HG02981 (cell line): ENCODE measurements at regions not wholly inside any gene's neighbourhood (a gene's known extent, or its start where the extent isn't known, plus 50 kb on each side); places are given as distances from the start of the nearest gene placed in this dataset.
"Not testable (repeated sequence)": the region's sequence is repeated elsewhere in the genome, so short reads cannot be mapped to it uniquely, and the experiment has no call there.

Experiments used
- ATAC-seq: cut with Tn5 transposase; IDR thresholded peaks from one replicate; pipeline ENCODE4 v1.9.1; 2021; ENCODE audit warnings: mild to moderate bottlenecking, moderate library complexity; ENCODE audit not compliant: unreplicated experiment

DNA sequence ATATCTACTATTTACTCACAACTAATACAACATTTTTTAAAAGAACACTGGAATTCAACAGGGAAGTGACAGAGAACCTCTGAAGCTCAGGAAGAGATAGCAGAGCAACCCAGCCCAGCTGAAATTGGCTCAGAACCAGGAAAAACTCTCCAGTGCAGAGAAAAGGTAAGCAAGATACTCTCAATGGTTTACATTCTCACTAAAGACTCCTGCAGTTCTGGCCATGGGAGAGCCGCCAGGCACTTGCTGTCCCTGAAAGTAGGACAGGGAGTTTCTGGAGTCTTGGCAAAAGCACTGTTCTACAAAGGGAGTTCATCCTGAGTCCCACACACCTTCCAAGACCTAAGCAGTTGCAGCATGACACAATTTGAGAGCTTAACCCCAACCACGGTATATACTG, 330.8 kb downstream of the TRIM36 start:
- no peak for ATAC-seq

DNA sequence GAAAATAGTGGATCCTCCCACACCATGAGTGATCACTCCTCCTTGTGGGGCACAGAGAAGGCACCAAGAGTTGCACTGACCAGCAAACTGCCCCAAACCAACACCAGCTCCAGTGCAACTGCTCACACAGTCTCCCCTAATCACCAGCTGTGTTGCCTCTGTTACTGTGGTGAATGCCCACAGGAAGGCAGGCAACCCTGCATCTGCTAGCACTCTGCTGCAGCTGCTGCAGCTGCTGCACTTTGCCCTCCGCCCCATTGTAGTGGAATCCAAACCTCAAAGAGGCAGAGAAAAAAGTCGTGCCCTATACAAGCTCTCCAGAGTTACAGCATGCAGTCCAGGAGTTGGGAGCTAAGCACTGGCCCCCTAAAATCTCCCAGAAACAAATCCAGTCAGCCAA, 339.6 kb downstream of the TRIM36 start:
- no peak for ATAC-seq

DNA sequence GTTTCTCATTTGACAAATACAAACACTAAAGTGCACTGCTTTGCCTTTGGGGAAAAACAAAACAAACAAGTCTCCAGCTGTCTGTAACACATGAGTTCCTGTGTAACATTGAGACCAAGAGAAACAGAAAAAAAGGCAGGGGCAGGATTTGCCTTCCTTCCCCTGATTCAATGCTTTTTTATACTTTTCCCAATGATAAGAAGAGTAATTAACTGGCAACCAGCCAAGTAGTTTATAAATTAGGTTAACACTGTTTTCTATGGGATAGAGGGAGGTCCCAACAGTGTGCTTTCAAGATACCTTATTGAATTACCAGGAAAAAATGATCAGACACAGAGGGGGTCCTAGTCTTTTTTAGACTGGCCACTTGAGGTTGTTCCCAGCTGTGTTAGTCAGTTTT, 346.8 kb downstream of the TRIM36 start:
- no peak for ATAC-seq

DNA sequence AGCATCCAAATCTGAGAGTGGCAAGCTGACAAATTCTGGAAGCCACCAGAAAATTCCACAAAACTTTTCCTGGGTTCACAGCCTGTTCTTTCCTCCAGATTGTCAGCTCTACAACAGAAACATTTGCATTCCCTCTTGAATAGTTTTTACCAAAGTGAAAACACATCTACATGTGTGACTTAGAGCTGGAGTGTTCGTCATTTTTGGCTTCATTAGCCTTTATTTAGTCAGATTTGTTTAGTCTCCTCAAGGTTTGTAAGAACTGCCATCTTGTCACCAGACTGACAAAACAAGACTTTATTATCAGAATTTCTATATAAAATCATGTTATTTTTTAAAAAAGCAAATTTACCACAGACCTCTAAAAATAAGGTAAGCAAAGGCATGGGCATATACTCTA, 347.3 kb downstream of the TRIM36 start:
- no peak for ATAC-seq

DNA sequence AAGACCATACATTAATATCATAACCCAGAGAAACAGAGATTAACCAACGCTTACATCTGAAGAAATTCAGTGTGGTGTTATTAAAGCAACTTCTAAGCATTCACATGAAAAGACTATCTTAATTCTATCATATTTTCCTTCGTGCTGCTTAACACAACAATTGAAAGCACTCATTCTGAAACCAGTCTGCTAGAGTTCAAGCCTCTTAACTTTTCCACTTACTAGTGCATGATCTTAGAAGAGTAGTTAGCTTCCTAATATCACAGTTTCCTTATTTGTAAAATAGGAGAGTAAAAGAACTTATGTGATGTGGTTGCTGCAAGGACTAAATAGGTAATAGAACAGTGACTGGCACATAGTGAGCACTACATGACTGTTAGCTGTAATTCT, 379.3 kb downstream of the TRIM36 start:
- ATAC-seq = no peak

DNA sequence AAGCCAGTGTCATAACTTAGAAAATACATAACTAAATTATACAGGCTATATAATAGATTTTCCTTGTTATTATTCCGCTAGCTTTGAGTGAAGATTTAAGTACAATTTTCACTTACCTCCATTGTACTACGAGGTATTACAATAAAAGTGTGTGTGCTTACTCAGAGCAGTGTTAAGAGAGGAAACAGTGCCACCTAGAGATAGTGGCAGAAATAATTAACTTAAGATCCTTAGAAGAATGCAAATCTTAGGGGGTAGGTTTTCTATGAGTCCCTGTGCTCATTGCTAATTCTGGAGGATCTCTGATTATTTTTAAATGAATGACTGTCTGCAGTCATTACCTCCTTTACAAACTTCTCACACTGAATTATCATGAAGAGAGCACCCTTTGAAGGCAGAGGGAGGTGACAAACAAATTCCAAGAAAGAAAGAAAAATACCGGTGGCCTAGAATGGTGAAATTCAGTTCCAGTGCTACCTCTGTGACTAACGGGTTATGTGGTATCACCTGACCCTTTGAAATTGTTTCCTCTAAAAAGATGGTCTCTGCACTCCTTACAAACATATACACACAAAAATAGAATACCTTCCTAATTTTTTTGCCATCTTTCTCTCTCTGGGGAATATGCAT, 379.8 kb downstream of the TRIM36 start:
- ATAC-seq = no peak

- ATAC-seq = no peak
Observed at GRCh38 chr5:114782869-114783268, 386.8 kb downstream of the TRIM36 start.

- no peak for ATAC-seq
Observed at GRCh38 chr5:114782177-114782576, 387.5 kb downstream of the TRIM36 start.

DNA sequence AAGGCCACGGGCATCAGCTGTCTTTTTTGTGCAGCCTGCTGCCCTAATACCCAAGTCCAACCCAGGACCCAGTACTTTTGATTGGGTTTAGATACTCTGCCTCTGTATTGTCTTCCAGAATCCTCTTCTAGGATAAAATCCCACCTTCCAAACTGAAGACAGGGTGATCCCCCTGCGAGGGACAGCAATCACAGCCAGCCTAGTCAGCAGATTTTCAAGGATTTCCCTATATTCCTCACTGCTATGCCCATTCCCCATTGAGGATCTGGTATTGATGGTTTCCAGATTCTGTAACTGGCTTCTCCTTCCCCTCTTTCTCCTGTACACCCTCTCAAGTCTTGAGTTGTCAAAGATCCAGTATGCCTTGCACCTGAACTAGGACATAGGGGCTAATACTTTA, 389.4 kb downstream of the TRIM36 start:
- no peak for ATAC-seq

DNA sequence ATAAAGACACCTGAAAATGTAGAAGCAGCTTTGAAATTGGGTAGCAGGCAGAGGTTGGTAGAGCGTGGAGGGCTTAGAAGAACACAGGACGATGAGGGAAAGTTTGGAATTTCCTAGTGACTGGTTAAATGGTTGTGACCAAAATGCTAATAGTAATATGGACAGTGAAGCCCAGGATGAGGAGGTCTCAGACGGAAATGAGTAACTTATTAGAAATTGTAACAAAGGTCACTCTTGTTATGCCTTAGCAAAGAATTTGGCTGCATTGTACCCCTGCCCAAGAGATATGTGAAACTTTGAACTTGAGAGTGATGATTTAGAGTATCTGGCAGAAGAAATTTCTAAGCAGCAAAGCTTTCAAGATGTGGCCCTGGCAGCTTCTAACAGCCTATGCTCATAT, 382.5 kb downstream of the KCNN2 start:
- ATAC-seq = no peak

GRCh38 chr5:114734238-114734637, 372.4 kb downstream of the KCNN2 start:
- ATAC-seq = no peak

DNA sequence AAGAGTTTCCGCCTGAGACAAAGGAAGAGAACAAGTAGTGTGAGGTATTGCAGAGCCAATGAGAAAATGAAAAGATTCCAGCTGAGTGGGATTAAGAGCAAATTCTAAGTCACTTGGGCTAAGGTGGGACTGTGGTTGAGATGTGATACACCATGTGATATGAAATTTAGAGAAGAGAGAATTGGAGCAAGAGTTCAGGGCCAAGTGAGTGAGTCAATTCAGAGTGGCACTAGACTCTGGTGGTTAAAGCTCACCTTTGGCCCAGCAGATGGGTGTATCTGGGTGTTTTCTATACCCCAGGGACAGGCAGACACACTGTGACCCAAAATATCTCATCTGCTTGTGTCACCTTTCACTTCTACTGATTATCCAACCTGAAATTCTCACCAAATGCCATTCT, 368.1 kb downstream of the KCNN2 start:
- no peak for ATAC-seq

- no peak for ATAC-seq
Observed at GRCh38 chr5:114727358-114727757, 365.5 kb downstream of the KCNN2 start.

DNA sequence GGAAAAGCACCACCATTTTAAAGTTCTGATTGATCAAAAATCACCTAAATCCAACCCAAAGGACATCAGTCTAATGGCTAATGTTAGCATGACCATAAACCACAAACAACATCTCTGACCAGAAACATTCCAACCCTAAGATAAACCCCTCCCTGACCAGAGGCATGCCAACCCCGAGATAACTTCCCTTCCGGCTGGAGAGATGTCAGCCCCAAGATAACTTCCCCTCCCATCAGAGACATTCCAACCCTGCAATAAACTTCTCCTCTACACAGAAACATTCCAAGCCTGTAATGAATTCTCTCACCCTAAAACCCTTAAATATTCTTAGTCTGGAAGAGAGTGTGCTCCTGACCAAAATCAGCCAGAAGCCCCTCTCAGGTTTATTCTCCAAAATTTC, 364.3 kb downstream of the KCNN2 start:
- ATAC-seq = no peak

- ATAC-seq = no peak
Observed at GRCh38 chr5:114719268-114719667, 357.4 kb downstream of the KCNN2 start.

- no peak for ATAC-seq
Observed at GRCh38 chr5:114716955-114717354, 355.1 kb downstream of the KCNN2 start.

- not testable (repeated sequence) for ATAC-seq
Observed at GRCh38 chr5:114704225-114704893, 342.5 kb downstream of the KCNN2 start.

DNA sequence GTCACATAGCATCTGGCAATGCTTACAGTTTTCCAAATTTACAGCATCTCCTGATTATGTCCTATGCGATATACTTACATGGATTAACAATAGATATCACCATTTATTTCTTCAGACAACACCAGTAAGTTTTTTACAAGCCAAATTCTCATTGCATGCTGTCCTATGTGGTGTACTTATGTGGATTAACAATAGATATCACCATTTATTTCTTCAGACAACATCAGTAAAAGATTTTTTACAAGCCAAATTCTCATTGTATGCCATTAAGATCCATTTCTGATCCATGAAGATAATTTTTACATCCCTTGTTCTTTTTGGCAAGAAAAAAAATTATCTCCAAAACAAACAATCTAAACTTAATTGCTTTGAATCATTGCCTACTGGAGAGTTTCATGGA, 340.9 kb downstream of the KCNN2 start:
- ATAC-seq = no peak

DNA sequence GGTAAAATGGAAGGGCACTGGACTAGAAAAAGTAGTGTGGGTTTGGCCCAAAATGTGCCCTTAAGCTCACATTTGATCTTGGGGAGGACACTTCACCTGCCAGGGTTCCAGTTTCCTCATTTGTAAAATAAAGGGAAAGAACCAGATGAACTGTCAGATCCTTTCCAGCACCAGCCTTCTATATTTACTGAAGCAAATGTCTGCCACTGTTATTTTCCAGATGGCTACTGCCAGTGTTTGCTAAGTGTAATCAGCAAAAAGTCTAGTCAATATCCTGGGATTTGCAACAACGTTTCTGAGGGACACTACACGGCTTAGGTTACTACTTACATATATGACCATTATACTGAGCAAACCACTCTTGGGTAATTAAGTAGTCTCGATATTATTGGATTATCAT, 340.3 kb downstream of the KCNN2 start:
- ATAC-seq = no peak

- ATAC-seq = no peak
Observed at GRCh38 chr5:114700823-114701222, 339.0 kb downstream of the KCNN2 start.

GRCh38 chr5:114695292-114695904, 333.5 kb downstream of the KCNN2 start:
- ATAC-seq = no peak

- no peak for ATAC-seq
Observed at GRCh38 chr5:114686356-114686755, 324.5 kb downstream of the KCNN2 start.

DNA sequence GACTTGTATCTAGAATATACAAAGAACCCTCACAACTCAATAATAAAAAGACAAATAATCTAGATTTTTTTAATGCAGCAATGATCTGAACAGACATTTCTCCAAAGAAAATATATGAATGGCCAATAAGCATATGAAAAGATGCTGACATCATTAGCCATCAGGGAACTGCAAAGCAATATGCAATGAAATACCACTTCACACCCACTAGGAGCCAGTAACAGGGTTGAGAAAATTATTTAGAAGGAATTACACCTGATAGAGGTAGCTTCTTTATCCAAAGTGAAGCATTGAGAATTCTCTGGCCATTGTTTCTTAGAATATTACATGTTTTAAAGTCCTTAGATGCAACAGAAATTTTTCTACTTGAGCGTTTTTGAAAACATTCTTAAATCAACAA, 316.9 kb downstream of the KCNN2 start:
- no peak for ATAC-seq
